Liver (tissue), 8 donors: ENCODE measurements at regions not wholly inside any gene's neighbourhood (a gene's known extent, or its start where the extent isn't known, plus 50 kb on each side); places are given as distances from the start of the nearest gene placed in this dataset.

Source experiments
- DNase-seq: peaks from one replicate; pipeline ENCODE4 v3.0.0-alpha.2; 2017; ENCODE audit warnings: low spot score
- H3K27ac ChIP-seq, 2 donors: one replicate each; pipeline ENCODE4 v1.7.0; 2013; ENCODE audit warnings: inconsistent platforms in 2 of 2, low read length in 2 of 2, control low read depth in 1 of 2, low read depth in 1 of 2, mild to moderate bottlenecking in 1 of 2
- H3K27me3 ChIP-seq, 4 donors: one replicate each; pipeline versions ENCODE4 v1.6.1 to v1.7.0; 2013; ENCODE audit warnings: low read length in 3 of 4, inconsistent platforms in 1 of 4, mild to moderate bottlenecking in 1 of 4, moderate library complexity in 1 of 4; ENCODE audit not compliant: control insufficient read depth in 4 of 4, insufficient read depth in 4 of 4
- H3K36me3 ChIP-seq, 4 donors: one replicate each; pipeline versions ENCODE4 v1.6.1 to v1.7.0; 2013; ENCODE audit warnings: low read length in 3 of 4, mild to moderate bottlenecking in 3 of 4, low read depth in 1 of 4, moderate library complexity in 1 of 4; ENCODE audit not compliant: control insufficient read depth in 4 of 4, insufficient read depth in 3 of 4
- H3K4me1 ChIP-seq, 4 donors: one replicate each; pipeline versions ENCODE4 v1.6.1 to v1.7.0; 2013; ENCODE audit warnings: low read length in 3 of 4, mild to moderate bottlenecking in 3 of 4, moderate library complexity in 1 of 4; ENCODE audit not compliant: control insufficient read depth in 4 of 4, insufficient read depth in 4 of 4
- H3K4me3 ChIP-seq, 3 donors: one replicate each; pipeline versions ENCODE4 v1.6.1 to v1.7.0; 2013; ENCODE audit warnings: low read length in 3 of 3, control low read depth in 1 of 3, low read depth in 1 of 3, mild to moderate bottlenecking in 1 of 3
- H3K9ac ChIP-seq, 2 donors: one replicate each; pipeline ENCODE4 v1.7.0; 2013; ENCODE audit warnings: low read length in 2 of 2, mild to moderate bottlenecking in 2 of 2, moderate library complexity in 2 of 2, control low read depth in 1 of 2, low read depth in 1 of 2
- H3K9me3 ChIP-seq, 4 donors: one replicate each; pipeline versions ENCODE4 v1.6.1 to v1.7.0; 2013; ENCODE audit warnings: low read length in 3 of 4; ENCODE audit not compliant: control insufficient read depth in 4 of 4
- ATF3 ChIP-seq: IDR thresholded peaks from 2 replicates; pipeline ENCODE4 v1.6.1; 2016; ENCODE audit warnings: antibody characterized with exemption
- CTCF ChIP-seq: fragments of 150-350 bp; IDR thresholded peaks from 2 replicates; pipeline ENCODE4 v1.5.1; 2017; ENCODE audit warnings: improper control_type of control experiment, low read depth, low read length; ENCODE audit not compliant: missing input control
- FOXA1 ChIP-seq: IDR thresholded peaks from 2 replicates; pipeline ENCODE4 v1.6.1; 2016; ENCODE audit warnings: antibody characterized with exemption
- GABPA ChIP-seq, 2 donors: IDR thresholded peaks in 1 of 2; conservative IDR thresholded peaks in 1 of 2; 2 replicates each; pipeline ENCODE4 v1.6.1; 2016; ENCODE audit warnings: antibody characterized with exemption in 2 of 2, mild to moderate bottlenecking in 1 of 2, moderate library complexity in 1 of 2
- HNF4A ChIP-seq, 2 donors: conservative IDR thresholded peaks; 2 replicates each; pipeline ENCODE4 v1.6.1; 2016; ENCODE audit warnings: antibody characterized with exemption in 2 of 2, mild to moderate bottlenecking in 2 of 2
- HNF4G ChIP-seq: IDR thresholded peaks from 2 replicates; pipeline ENCODE4 v1.6.1; 2016; ENCODE audit warnings: antibody characterized with exemption
- JUND ChIP-seq, 2 donors: IDR thresholded peaks; 2 replicates each; pipeline ENCODE4 v1.6.1; 2016; ENCODE audit warnings: antibody characterized with exemption in 2 of 2
- MAX ChIP-seq: IDR thresholded peaks from 2 replicates; pipeline ENCODE4 v1.6.1; 2016; ENCODE audit warnings: antibody characterized with exemption
- NR2F2 ChIP-seq: IDR thresholded peaks from 2 replicates; pipeline ENCODE4 v1.6.1; 2016; ENCODE audit warnings: antibody characterized with exemption
- RAD21 ChIP-seq, 2 donors: IDR thresholded peaks; 2 replicates each; pipeline ENCODE4 v1.6.1; 2016; ENCODE audit warnings: antibody characterized with exemption in 2 of 2, mild to moderate bottlenecking in 2 of 2
- REST ChIP-seq: IDR thresholded peaks from 2 replicates; pipeline ENCODE4 v1.6.1; 2016; ENCODE audit warnings: antibody characterized with exemption, mild to moderate bottlenecking
- TAF1 ChIP-seq: conservative IDR thresholded peaks from 2 replicates; pipeline ENCODE4 v1.6.1; 2016; ENCODE audit warnings: antibody characterized with exemption, mild to moderate bottlenecking
- ZBTB33 ChIP-seq: IDR thresholded peaks from 2 replicates; pipeline ENCODE4 v1.6.1; 2016; ENCODE audit warnings: antibody characterized with exemption
- WGBS: extraction: QIAGEN DNeasy Blood & Tissue Kit; methylation state at CpG from one replicate; pipeline ENCODE4 v1.1.7; 2013; 5-methylcytosine and 5-hydroxymethylcytosine counted together
- donor health status: healthy.
- donor health status: healthy.
- donor health status: healthy.
- donor health status: healthy.
- donor health status: healthy.

GRCh38 chrX:125436855-125437254 is 117.2 kb downstream of the TEX13C start:
- no peak overlapping the region for H3K9ac ChIP-seq
- no peaks in the 10 kb centered on the region for H3K27me3 ChIP-seq
- no peaks in the 10 kb centered on the region for H3K9me3 ChIP-seq
- no peak for DNase-seq
- H3K4me3 ChIP-seq: no peak overlapping the region
- TF ChIP-seq ZBTB33 (no peak), JUND (IDR thresholded peaks at IDR 0.05) (no peak), CTCF (peak; percentile 30), RAD21 (IDR thresholded peaks at IDR 0.05) (peak; percentile 69 to 78)
- no peaks in the 10 kb centered on the region for H3K36me3 ChIP-seq
- no peak overlapping the region for H3K27ac ChIP-seq
- no peaks in the 10 kb centered on the region for H3K4me1 ChIP-seq

GRCh38 chrX:125439194-125439849 is 119.7 kb downstream of the TEX13C start:
- no peaks in the 10 kb centered on the region for H3K36me3 ChIP-seq
- no peak overlapping the region for H3K4me3 ChIP-seq
- H3K9me3 ChIP-seq: no peaks in the 10 kb centered on the region
- DNase-seq: no peak
- H3K27me3 ChIP-seq: no peaks in the 10 kb centered on the region
- no peak overlapping the region for H3K9ac ChIP-seq
- no peak overlapping the region for H3K27ac ChIP-seq
- H3K4me1 ChIP-seq: no peaks in the 10 kb centered on the region
- no peak for TF ChIP-seq MAX
- TF ChIP-seq REST: no peak
- TF ChIP-seq HNF4A (conservative IDR thresholded peaks at IDR 0.05): no peak
- no peak for TF ChIP-seq TAF1
- no peak for TF ChIP-seq ZBTB33
- no peak for TF ChIP-seq NR2F2
- no peak for TF ChIP-seq RAD21 (IDR thresholded peaks at IDR 0.05)
- no peak for TF ChIP-seq ATF3
- no peak for TF ChIP-seq HNF4G
- no peak for TF ChIP-seq GABPA (IDR thresholded peaks at IDR 0.05 in 1 of 2, conservative IDR thresholded peaks at IDR 0.05 in 1 of 2)
- no peak for TF ChIP-seq FOXA1
- WGBS: 73% methylated on average over 3 of the region's 3 CpGs
